Neuronal stem cell (in vitro differentiated cells): ENCODE measurements at regions not wholly inside any gene's neighbourhood (a gene's known extent, or its start where the extent isn't known, plus 50 kb on each side); places are given as distances from the start of the nearest gene placed in this dataset.

Experiments used
- DNase-seq: peaks from one replicate; pipeline ENCODE4 v3.0.0-alpha.2; 2013; ENCODE audit warnings: low spot score
- H2AFZ ChIP-seq: one replicate; pipeline ENCODE4 v1.6.1; 2013; ENCODE audit warnings: mild to moderate bottlenecking, low read length, inconsistent platforms
- H2AK5ac ChIP-seq: 2 replicates; pipeline ENCODE4 v1.6.1; 2013; ENCODE audit warnings: low read depth, mild to moderate bottlenecking, inconsistent platforms, low read length, moderate library complexity, mixed read lengths
- H2BK120ac ChIP-seq: 2 replicates; pipeline ENCODE4 v1.6.1; 2013; ENCODE audit warnings: low read depth, mild to moderate bottlenecking, inconsistent platforms, low read length, moderate library complexity, mixed read lengths
- H2BK12ac ChIP-seq: one replicate; pipeline ENCODE4 v1.6.1; 2013; ENCODE audit warnings: low read length, inconsistent platforms
- H2BK15ac ChIP-seq: 2 replicates; pipeline ENCODE4 v1.6.1; 2013; ENCODE audit warnings: mild to moderate bottlenecking, low read length, inconsistent platforms, mixed read lengths
- H2BK5ac ChIP-seq: one replicate; pipeline ENCODE4 v1.6.1; 2013; ENCODE audit warnings: inconsistent platforms, mild to moderate bottlenecking, low read length, moderate library complexity
- H3K14ac ChIP-seq: one replicate; pipeline ENCODE4 v1.6.1; 2013; ENCODE audit warnings: low read length, inconsistent platforms
- H3K18ac ChIP-seq: 2 replicates; pipeline ENCODE4 v1.6.1; 2013; ENCODE audit warnings: low read length, inconsistent platforms
- H3K23ac ChIP-seq: 2 replicates; pipeline ENCODE4 v1.6.1; 2013; ENCODE audit warnings: low read depth, mild to moderate bottlenecking, mixed read lengths, low read length, inconsistent platforms; ENCODE audit not compliant: poor library complexity
- H3K27ac ChIP-seq: replicated peaks from 3 replicates; pipeline ENCODE4 v1.5.1; 2013; ENCODE audit warnings: low read length, inconsistent platforms
- H3K27me3 ChIP-seq, 3 experiments: 2 replicates each; pipeline ENCODE4 v1.6.1; 2013; ENCODE audit warnings: low read length in 3 of 3, mild to moderate bottlenecking in 2 of 3, inconsistent platforms in 1 of 3, low read depth in 1 of 3, mixed read lengths in 1 of 3, moderate library complexity in 1 of 3; ENCODE audit not compliant: control insufficient read depth in 3 of 3, insufficient read depth in 3 of 3
- H3K36me3 ChIP-seq, 2 donors: replicated peaks in 1 of 2; 2 replicates each; pipeline ENCODE4 v1.6.1; 2013; ENCODE audit warnings: low read length in 2 of 2; ENCODE audit not compliant: control insufficient read depth in 2 of 2, insufficient read depth in 2 of 2
- H3K4ac ChIP-seq: 2 replicates; pipeline ENCODE4 v1.6.1; 2013; ENCODE audit warnings: inconsistent platforms, mild to moderate bottlenecking, low read length, moderate library complexity
- H3K4me1 ChIP-seq, 2 donors: 1 replicate in 1 of 2; 2 replicates in 1 of 2; pipeline ENCODE4 v1.6.1; 2013; ENCODE audit warnings: low read length in 2 of 2, low read depth in 1 of 2; ENCODE audit not compliant: control insufficient read depth in 2 of 2, insufficient read depth in 1 of 2
- H3K4me2 ChIP-seq: one replicate; pipeline ENCODE4 v1.6.1; 2013; ENCODE audit warnings: mild to moderate bottlenecking, low read length, inconsistent platforms; ENCODE audit not compliant: insufficient read depth, poor library complexity, severe bottlenecking
- H3K4me3 ChIP-seq, 2 donors: 2 replicates each; pipeline ENCODE4 v1.5.1; 2013; ENCODE audit warnings: low read length in 2 of 2, mild to moderate bottlenecking in 2 of 2, inconsistent platforms in 1 of 2, moderate library complexity in 1 of 2
- H3K79me1 ChIP-seq: one replicate; pipeline ENCODE4 v1.6.1; 2013; ENCODE audit warnings: low read depth, mild to moderate bottlenecking, inconsistent platforms, low read length, moderate library complexity
- H3K9ac ChIP-seq: one replicate; pipeline ENCODE4 v1.6.1; 2013; ENCODE audit warnings: mild to moderate bottlenecking, low read depth, low read length, inconsistent platforms; ENCODE audit not compliant: poor library complexity
- H3K9me3 ChIP-seq, 2 donors: replicated peaks in 1 of 2; 2 replicates each; pipeline versions ENCODE3 to v1.6.1; 2013; ENCODE audit warnings: low read length in 2 of 2, mild to moderate bottlenecking in 2 of 2, inconsistent platforms in 1 of 2, low read depth in 1 of 2, mixed read lengths in 1 of 2, moderate library complexity in 1 of 2; ENCODE audit not compliant: control insufficient read depth in 2 of 2, insufficient read depth in 1 of 2
- H4K8ac ChIP-seq: one replicate; pipeline ENCODE4 v1.6.1; 2013; ENCODE audit warnings: low read depth, mild to moderate bottlenecking, inconsistent platforms, low read length, moderate library complexity
- H4K91ac ChIP-seq: one replicate; pipeline ENCODE4 v1.6.1; 2013; ENCODE audit warnings: low read length, low read depth, mild to moderate bottlenecking, inconsistent platforms; ENCODE audit not compliant: poor library complexity
- WGBS, 2 donors: extraction: QIAGEN DNeasy Blood & Tissue Kit; methylation state at CpG; one replicate each; pipeline ENCODE4 v1.1.7; 2013; ENCODE audit warnings: missing lambda C conversion rate in 2 of 2, mixed read lengths in 1 of 2; ENCODE audit not compliant: insufficient read length in 2 of 2, insufficient replicate concordance in 1 of 2; ENCODE audit errors: extremely low coverage in 2 of 2; 5-methylcytosine and 5-hydroxymethylcytosine counted together

GRCh38 chr1:81290326-81290725 is 510.4 kb upstream of the ADGRL2 start:
- Histone ChIP-seq H2BK120ac (no peak overlapping the region), H3K23ac (no peak overlapping the region), H3K27me3 (no peaks in the 10 kb centered on the region), H4K8ac (no peak overlapping the region), H3K4me2 (no peak overlapping the region), H3K79me1 (no peaks in the 10 kb centered on the region), H2AFZ (no peak overlapping the region), H3K4me3 (no peak overlapping the region), H3K9ac (no peak overlapping the region), H2BK15ac (no peak overlapping the region), H2AK5ac (no peak overlapping the region), H2BK12ac (no peak overlapping the region), H2BK5ac (no peak overlapping the region), H3K4ac (no peak overlapping the region), H3K36me3 (no peaks in the 10 kb centered on the region), H3K18ac (no peak overlapping the region), H3K27ac (no peak overlapping the region), H4K91ac (no peak overlapping the region), H3K9me3 (no peaks in the 10 kb centered on the region), H3K14ac (no peak overlapping the region), H3K4me1 (no peaks in the 10 kb centered on the region)
- WGBS, 2 donors, result no CpG with 5 or more reads among the region's 6 CpGs
- no peak for DNase-seq

GRCh38 chr1:81288689-81289088 is 512.0 kb upstream of the ADGRL2 start:
- H3K9me3 ChIP-seq, result no peaks in the 10 kb centered on the region
- H3K4ac ChIP-seq, result no peak overlapping the region
- no peak overlapping the region for H2BK12ac ChIP-seq
- no peaks in the 10 kb centered on the region for H3K4me1 ChIP-seq
- WGBS, 2 donors, result no CpG with 5 or more reads among the region's 2 CpGs
- no peak for DNase-seq
- H3K14ac ChIP-seq, result no peak overlapping the region
- H2AFZ ChIP-seq, result no peak overlapping the region
- H2BK15ac ChIP-seq, result no peak overlapping the region
- H3K36me3 ChIP-seq, result no peaks in the 10 kb centered on the region
- H4K8ac ChIP-seq, result no peak overlapping the region
- H3K9ac ChIP-seq, result no peak overlapping the region
- H3K4me3 ChIP-seq, result no peak overlapping the region
- H2BK5ac ChIP-seq, result no peak overlapping the region
- no peak overlapping the region for H3K27ac ChIP-seq
- H3K23ac ChIP-seq, result no peak overlapping the region
- H2AK5ac ChIP-seq, result no peak overlapping the region
- H2BK120ac ChIP-seq, result no peak overlapping the region
- no peaks in the 10 kb centered on the region for H3K27me3 ChIP-seq
- no peak overlapping the region for H3K4me2 ChIP-seq
- no peaks in the 10 kb centered on the region for H3K79me1 ChIP-seq
- no peak overlapping the region for H3K18ac ChIP-seq
- no peak overlapping the region for H4K91ac ChIP-seq

- Histone ChIP-seq H3K9me3 (no peaks in the 10 kb centered on the region), H2BK15ac (no peak overlapping the region), H3K27me3 (no peaks in the 10 kb centered on the region), H4K8ac (no peak overlapping the region), H2BK120ac (no peak overlapping the region), H3K27ac (no peak overlapping the region), H3K14ac (no peak overlapping the region), H2AFZ (no peak overlapping the region), H2BK12ac (no peak overlapping the region), H3K9ac (no peak overlapping the region), H3K18ac (no peak overlapping the region), H2BK5ac (no peak overlapping the region), H3K23ac (no peak overlapping the region), H4K91ac (no peak overlapping the region), H3K4me3 (no peak overlapping the region), H3K4me1 (no peaks in the 10 kb centered on the region), H3K36me3 (no peaks in the 10 kb centered on the region), H2AK5ac (no peak overlapping the region), H3K4me2 (no peak overlapping the region), H3K4ac (no peak overlapping the region), H3K79me1 (no peaks in the 10 kb centered on the region)
- WGBS, 2 donors, result no CpG with 5 or more reads among the region's 2 CpGs
- no peak for DNase-seq
Measured at GRCh38 chr1:81287411-81288080, 513.2 kb upstream of the ADGRL2 start.

GRCh38 chr1:81270051-81270450 is 530.7 kb upstream of the ADGRL2 start:
- Histone ChIP-seq H3K23ac (no peak overlapping the region), H3K4me3 (no peak overlapping the region), H2BK120ac (no peak overlapping the region), H3K27me3 (no peaks in the 10 kb centered on the region), H3K27ac (no peak overlapping the region), H2AFZ (no peak overlapping the region), H3K18ac (no peak overlapping the region), H3K36me3 (no peaks in the 10 kb centered on the region), H2BK15ac (no peak overlapping the region), H3K9ac (no peak overlapping the region), H4K8ac (no peak overlapping the region), H2BK5ac (no peak overlapping the region), H2BK12ac (no peak overlapping the region), H3K4ac (no peak overlapping the region), H3K4me1 (peaks cover 0 to 15% of the 10 kb centered on the region in 2 donors), H3K79me1 (no peaks in the 10 kb centered on the region), H4K91ac (no peak overlapping the region), H3K9me3 (no peaks in the 10 kb centered on the region), H2AK5ac (no peak overlapping the region), H3K14ac (no peak overlapping the region), H3K4me2 (no peak overlapping the region)
- no CpG with 5 or more reads among the region's 2 CpGs for WGBS, 2 donors
- DNase-seq, result no peak
